PC-3 (cell line): ENCODE measurements at regions not wholly inside any gene's neighbourhood (a gene's known extent, or its start where the extent isn't known, plus 50 kb on each side); places are given as distances from the start of the nearest gene placed in this dataset.

ENCODE experiments used
- ATAC-seq: fragments of 200-7000 bp; cut with Tn5 transposase; 2 replicates; pipeline ENCODE4 v1.9.1; 2020; ENCODE audit warnings: mild to moderate bottlenecking, moderate library complexity
- BruUV-seq: library from RNA; stranded (reverse); fragments of 400-500 nt; replicated peaks from 2 replicates; lab custom pipeline; 2021; lab: Mats Ljungman, UMichigan
- CTCF ChIA-PET: fragments of 300-600 bp; sonication (Branson Sonifier 250); formaldehyde crosslinking; loops from one replicate; lab custom pipeline; 2022; ENCODE audit warnings: antibody characterized with exemption; lab: Charles Lee
- POLR2A ChIA-PET: fragments of 300-600 bp; sonication (Branson Sonifier 250); formaldehyde crosslinking; loops from one replicate; lab custom pipeline; 2022; ENCODE audit warnings: antibody characterized with exemption; ENCODE audit not compliant: unreplicated experiment; lab: Charles Lee
- DNase-seq: peaks from one replicate; pipeline ENCODE4 v3.0.0-alpha.2; 2015
- H2AFZ ChIP-seq: fragments of 300-600 bp; sonication (generic); 2 replicates; pipeline ENCODE4 v1.6.0; 2016; ENCODE audit warnings: antibody characterized with exemption, low read length
- H3F3A ChIP-seq: fragments of 300-600 bp; sonication (generic); one replicate; pipeline ENCODE4 v1.6.0; 2017; ENCODE audit warnings: antibody characterized with exemption, low read length, control low read depth, mild to moderate bottlenecking; ENCODE audit not compliant: unreplicated experiment
- H3K27ac ChIP-seq: fragments of 300-600 bp; sonication (generic); 2 replicates; pipeline ENCODE4 v1.5.1; 2016; ENCODE audit warnings: mild to moderate bottlenecking, low read length
- H3K27me3 ChIP-seq: fragments of 300-600 bp; sonication (generic); 2 replicates; pipeline ENCODE4 v1.6.1; 2016; ENCODE audit warnings: low read length, mixed read lengths
- H3K36me3 ChIP-seq: fragments of 300-600 bp; sonication (generic); 2 replicates; pipeline ENCODE4 v1.6.1; 2016; ENCODE audit warnings: low read depth, mixed run types, low read length, mixed read lengths
- H3K4me1 ChIP-seq: fragments of 300-600 bp; sonication (generic); 2 replicates; pipeline ENCODE4 v1.5.1; 2016; ENCODE audit warnings: low read length; ENCODE audit not compliant: insufficient read depth
- H3K4me2 ChIP-seq: fragments of 300-600 bp; sonication (generic); 2 replicates; pipeline ENCODE4 v1.6.0; 2016; ENCODE audit warnings: low read length
- H3K4me3 ChIP-seq: fragments of 300-600 bp; sonication (generic); 2 replicates; pipeline ENCODE4 v1.5.1; 2016; ENCODE audit warnings: mild to moderate bottlenecking, low read length, mixed read lengths
- H3K79me2 ChIP-seq: fragments of 300-600 bp; sonication (generic); 2 replicates; pipeline ENCODE4 v1.6.1; 2017; ENCODE audit warnings: low read length, mixed read lengths
- H3K9ac ChIP-seq: fragments of 300-600 bp; sonication (generic); 2 replicates; pipeline ENCODE4 v1.6.0; 2016; ENCODE audit warnings: mild to moderate bottlenecking, low read length
- H3K9me2 ChIP-seq: fragments of 300-600 bp; sonication (generic); replicated peaks from 2 replicates; pipeline ENCODE4 v1.6.1; 2016; ENCODE audit warnings: mixed run types, low read length, mixed read lengths
- H3K9me3 ChIP-seq: fragments of 300-600 bp; sonication (generic); 2 replicates; pipeline ENCODE4 v1.6.1; 2016; ENCODE audit warnings: low read length, mixed read lengths
- H4K20me1 ChIP-seq: fragments of 300-600 bp; sonication (generic); 2 replicates; pipeline ENCODE4 v1.6.1; 2016; ENCODE audit warnings: low read length, mixed read lengths
- CTCF ChIP-seq: fragments of 300-600 bp; sonication (generic); conservative IDR thresholded peaks from 2 replicates; pipeline ENCODE4 v1.5.1; 2017; ENCODE audit warnings: antibody characterized with exemption, low read depth, mild to moderate bottlenecking, low read length
- EZH2 ChIP-seq: fragments of 300-600 bp; sonication (generic); IDR thresholded peaks from one replicate; pipeline ENCODE4 v1.6.1; 2017; ENCODE audit warnings: antibody characterized with exemption, mild to moderate bottlenecking, low read length; ENCODE audit not compliant: unreplicated experiment
- EZH2phosphoT487 ChIP-seq: fragments of 300-600 bp; sonication (generic); IDR thresholded peaks from 2 replicates; pipeline ENCODE4 v1.6.1; 2018; ENCODE audit warnings: mild to moderate bottlenecking, antibody characterized with exemption, low read length, borderline replicate concordance
- intact Hi-C: fragments of 100-400 bp; cut with micrococcal nuclease; formaldehyde crosslinking; loops from 2 replicates; pipeline ENCODE4 v1.9.0; 2023

GRCh38 chr9:30796764-30797163 lies 1587.7 kb upstream of the ACO1 start:
- Histone ChIP-seq H3K4me1 (no peaks in the 10 kb centered on the region), H3F3A (no peaks in the 10 kb centered on the region), H4K20me1 (no peaks in the 10 kb centered on the region), H3K27ac (no peak overlapping the region), H2AFZ (no peak overlapping the region), H3K9me3 (no peaks in the 10 kb centered on the region), H3K79me2 (no peaks in the 10 kb centered on the region), H3K36me3 (no peaks in the 10 kb centered on the region), H3K4me3 (no peak overlapping the region), H3K27me3 (no peaks in the 10 kb centered on the region), H3K9ac (no peak overlapping the region), H3K4me2 (no peak overlapping the region), H3K9me2 (no peaks in the 10 kb centered on the region)
- POLR2A ChIA-PET = no interaction called here
- DNase-seq = no peak
- BruUV-seq = no TSS peak
- TF ChIP-seq CTCF (no peak), EZH2phosphoT487 (no peak), EZH2 (no peak)
- intact Hi-C loops = no loop called here
- no peak for ATAC-seq
- CTCF ChIA-PET = no interaction called here

- CTCF ChIA-PET = no interaction called here
- ATAC-seq (no peak), DNase-seq (no peak)
- no peak overlapping the region for H3K4me3 ChIP-seq
- H3K27me3 ChIP-seq = no peaks in the 10 kb centered on the region
- H4K20me1 ChIP-seq = no peaks in the 10 kb centered on the region
- no peaks in the 10 kb centered on the region for H3K4me1 ChIP-seq
- no peak overlapping the region for H3K4me2 ChIP-seq
- no peaks in the 10 kb centered on the region for H3F3A ChIP-seq
- BruUV-seq = no TSS peak
- no peaks in the 10 kb centered on the region for H3K9me2 ChIP-seq
- H3K9ac ChIP-seq = no peak overlapping the region
- H3K9me3 ChIP-seq = no peaks in the 10 kb centered on the region
- H3K27ac ChIP-seq = no peak overlapping the region
- H2AFZ ChIP-seq = no peak overlapping the region
- TF ChIP-seq EZH2phosphoT487 = no peak
- no peak for TF ChIP-seq CTCF
- no peak for TF ChIP-seq EZH2
- intact Hi-C loops = no loop called here
- POLR2A ChIA-PET = no interaction called here
- H3K36me3 ChIP-seq = no peaks in the 10 kb centered on the region
- H3K79me2 ChIP-seq = no peaks in the 10 kb centered on the region
Observed at GRCh38 chr9:30799527-30800101, 1584.8 kb upstream of the ACO1 start.

- CTCF ChIA-PET = no interaction called here
- no peak overlapping the region for H3K4me2 ChIP-seq
- no peaks in the 10 kb centered on the region for H3F3A ChIP-seq
Observed at GRCh38 chr9:30800421-30800820, 1584.0 kb upstream of the ACO1 start.

More at GRCh38 chr9:30800421-30800820, 1584.0 kb upstream of the ACO1 start:
- intact Hi-C loops = no loop called here
- Histone ChIP-seq H3K27me3 (no peaks in the 10 kb centered on the region), H3K36me3 (no peaks in the 10 kb centered on the region), H4K20me1 (no peaks in the 10 kb centered on the region), H3K27ac (no peak overlapping the region), H3K79me2 (no peaks in the 10 kb centered on the region), H2AFZ (no peak overlapping the region), H3K9ac (no peak overlapping the region), H3K9me2 (no peaks in the 10 kb centered on the region), H3K4me1 (no peaks in the 10 kb centered on the region), H3K4me3 (no peak overlapping the region), H3K9me3 (no peaks in the 10 kb centered on the region)
- no peak for DNase-seq
- no TSS peak for BruUV-seq
- TF ChIP-seq EZH2phosphoT487 (no peak), CTCF (no peak), EZH2 (no peak)
- ATAC-seq = no peak
- POLR2A ChIA-PET = no interaction called here
